HuH-7.5 (cell line): ENCODE measurements at regions not wholly inside any gene's neighbourhood (a gene's known extent, or its start where the extent isn't known, plus 50 kb on each side); places are given as distances from the start of the nearest gene placed in this dataset.
"Not testable (repeated sequence)": the region's sequence is repeated elsewhere in the genome, so short reads cannot be mapped to it uniquely, and the experiment has no call there.

Experiments used
- DNase-seq: peaks from one replicate; pipeline ENCODE4 v3.0.0; 2011; ENCODE audit warnings: low spot score

DNA sequence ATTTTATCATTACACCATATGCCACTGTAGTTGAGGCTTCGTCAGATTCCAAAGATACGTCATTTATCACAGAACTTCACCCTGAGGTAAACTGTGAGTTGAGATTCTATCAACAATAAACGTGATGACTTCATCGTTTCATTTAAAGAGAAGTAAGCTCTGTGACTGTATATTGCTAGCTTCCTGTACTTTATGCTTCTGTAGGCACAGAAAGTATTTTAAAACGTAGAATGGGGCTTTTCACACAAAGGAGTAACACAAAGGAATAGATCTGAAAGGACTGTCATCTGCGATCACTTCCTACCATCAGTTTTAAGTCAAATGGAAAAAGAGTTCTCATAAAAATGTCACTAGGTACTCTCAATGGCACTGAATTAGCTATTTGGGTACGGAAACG, 234.4 kb upstream of the MCHR2 start:
- no peak for DNase-seq

DNA sequence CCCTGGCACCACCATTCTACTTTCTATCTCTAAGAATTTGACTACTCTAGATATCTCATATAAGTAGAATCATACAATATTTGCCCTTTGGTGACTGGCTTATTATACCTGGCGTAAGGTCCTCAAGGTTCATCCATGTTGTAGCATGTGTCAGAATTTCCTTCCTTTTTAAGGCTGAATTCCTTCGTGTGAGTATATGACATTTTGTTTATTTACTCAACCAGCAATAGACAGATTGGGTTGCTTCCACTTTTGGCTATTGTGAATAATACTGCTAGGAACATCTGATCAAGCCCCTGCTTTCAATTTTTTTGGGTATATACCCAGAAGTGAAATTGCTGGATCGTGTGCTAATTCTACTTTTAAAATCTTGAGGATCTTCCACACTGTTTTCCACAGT, 232.8 kb upstream of the MCHR2 start:
- no peak for DNase-seq

DNA sequence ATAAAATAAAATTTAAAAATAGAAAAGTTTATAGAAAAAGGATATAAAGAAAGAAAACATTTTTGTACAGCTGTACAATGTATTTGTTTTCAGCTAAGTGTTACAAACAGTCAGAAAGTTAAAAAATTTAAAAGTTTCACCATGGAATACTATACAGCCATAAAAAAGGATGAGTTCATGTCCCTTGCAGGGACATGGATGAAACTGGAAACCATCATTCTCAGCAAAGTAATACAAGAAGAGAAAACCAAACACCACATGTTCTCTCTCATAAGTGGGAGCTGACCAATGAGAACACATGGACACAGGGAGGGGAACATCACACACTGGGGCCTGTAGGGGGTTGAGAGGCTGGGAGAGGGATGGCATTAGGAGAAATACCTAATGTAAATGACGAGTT, 229.9 kb upstream of the MCHR2 start:
- DNase-seq, result not testable (repeated sequence)

DNA sequence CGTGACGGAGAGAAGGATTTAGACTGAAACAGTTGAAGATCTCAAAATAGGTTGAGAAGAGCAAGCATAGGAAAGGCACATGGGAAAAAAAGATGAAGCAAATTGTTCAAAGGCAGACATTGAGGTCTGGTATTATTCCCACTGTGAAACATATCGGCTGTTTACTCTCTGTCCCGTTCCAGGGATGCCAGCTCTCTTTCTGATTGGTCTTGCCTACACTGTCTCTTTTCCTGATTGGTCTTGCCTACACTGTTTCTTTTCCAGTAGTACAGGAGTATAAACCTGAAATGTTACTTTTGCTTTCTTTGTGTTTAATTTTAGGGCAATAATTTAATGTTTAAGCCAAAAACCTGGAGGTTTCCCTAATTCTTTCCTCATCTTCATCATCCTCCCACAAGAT, 226.5 kb upstream of the MCHR2 start:
- no peak for DNase-seq

DNA sequence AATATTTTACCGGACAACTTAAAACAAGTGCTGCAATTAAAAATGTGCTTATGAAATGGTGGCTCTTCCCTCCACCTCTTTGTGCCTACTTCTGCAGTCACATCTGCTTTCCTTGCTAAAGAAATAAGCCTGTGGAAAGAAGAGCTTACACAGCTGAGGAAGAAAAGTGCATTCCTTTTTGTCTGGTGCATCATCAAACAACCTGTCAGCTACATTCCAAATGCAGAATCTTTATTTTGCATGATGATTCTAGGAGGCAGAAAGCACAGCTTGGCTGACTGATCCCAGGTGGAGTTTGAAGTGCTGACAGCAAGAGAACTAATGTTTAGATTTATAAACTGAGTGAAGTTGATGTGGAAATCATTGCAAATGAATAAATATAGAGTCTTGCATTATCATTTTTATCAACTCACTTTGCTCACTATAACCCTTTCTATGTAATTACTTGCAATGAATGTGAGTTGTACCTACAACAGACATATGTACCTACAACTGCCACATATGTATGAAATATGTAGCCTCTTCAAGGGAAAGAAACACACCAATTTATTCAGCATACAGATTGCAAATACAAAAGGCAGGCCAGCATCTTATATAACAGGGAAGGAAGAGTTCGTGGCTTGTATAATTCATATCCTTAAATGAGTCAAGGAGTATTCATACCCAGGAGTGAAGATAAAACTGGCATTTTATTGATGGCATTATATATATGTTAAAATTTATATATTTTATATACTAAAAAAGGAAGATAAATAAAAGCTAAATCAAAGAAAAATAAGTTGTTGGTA, 223.4 kb upstream of the MCHR2 start:
- no peak for DNase-seq

DNA sequence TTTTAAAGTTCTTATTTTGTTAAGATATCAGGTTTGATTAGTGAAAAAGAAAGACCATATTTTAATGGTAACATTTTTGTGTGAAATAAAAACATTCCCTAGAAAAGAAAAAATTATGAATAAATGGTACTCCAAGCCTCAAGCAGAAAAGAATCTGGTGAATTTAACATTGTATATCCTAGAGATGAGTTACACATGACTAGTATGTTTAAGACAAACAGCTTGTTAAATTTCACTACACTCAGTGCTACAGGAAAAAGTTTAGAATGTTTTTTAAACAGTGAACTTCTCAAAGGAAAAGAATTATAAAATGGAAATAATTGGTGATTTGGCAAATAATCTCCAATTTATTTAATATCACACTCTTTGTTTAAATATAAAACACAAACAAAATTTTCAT, 222.7 kb upstream of the MCHR2 start:
- no peak for DNase-seq

DNA sequence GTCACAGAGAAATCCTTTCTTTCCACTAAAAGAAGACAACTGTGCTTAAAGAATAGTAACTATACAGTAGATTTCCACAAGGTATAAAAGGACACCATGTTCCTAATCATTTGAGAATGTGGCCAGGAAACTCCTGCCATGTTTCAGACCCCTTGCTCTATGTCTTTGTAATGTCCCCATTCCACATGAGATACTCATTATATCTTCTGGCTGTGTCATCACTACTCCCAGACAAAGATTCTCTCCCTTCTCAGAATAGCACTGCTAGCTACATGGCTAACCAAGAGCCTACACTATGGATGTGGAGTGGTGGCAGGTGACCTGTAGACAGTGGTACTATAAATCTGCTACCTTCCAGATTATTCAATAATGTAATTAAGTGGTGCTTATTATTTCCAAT, 218.1 kb upstream of the MCHR2 start:
- DNase-seq, result no peak

DNA sequence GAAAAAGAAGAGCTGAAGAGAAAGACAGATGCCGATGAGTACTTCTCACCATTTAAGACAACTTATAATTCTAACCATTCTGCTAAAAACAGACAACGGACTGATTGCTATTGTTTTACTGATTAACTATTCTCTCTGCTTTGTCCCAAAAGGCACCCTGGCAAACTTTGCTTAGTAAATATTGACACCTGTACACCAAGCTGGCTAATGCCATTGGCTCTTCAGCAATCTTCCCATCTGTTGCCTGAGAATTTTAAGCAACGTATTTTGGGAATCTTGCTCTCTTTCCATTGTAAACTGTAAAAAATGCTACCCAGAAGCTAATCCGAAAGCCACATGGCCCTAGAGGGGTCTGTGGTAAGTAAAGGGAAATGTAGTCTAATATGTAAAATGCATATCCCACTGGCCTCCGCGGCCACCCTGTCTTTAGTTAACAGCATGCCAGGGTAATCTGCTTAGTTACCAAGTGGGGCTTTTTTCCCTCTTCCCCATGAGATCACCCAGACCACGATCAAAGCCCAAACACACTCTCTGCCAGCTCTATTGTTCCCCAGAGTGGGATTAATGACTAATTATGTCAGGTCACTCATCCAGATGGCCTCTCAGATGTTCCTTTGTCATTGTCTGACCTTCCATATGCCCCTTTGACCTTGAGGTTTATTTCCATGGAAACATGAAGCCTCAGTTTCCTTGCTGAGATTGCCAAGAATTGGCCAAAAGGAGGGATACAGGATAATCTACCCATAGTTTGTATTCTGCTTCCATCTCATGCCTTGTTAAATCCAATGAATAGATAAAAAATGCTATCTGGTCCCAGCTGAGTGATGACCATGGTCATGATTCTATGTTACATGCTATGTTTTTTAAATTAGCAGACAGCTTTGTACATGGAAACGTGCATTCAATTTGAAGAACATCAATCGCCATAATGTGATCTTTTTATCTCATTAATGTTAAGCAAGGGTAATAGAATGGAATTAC, 216.4 kb upstream of the MCHR2 start:
- DNase-seq, result no peak

DNA sequence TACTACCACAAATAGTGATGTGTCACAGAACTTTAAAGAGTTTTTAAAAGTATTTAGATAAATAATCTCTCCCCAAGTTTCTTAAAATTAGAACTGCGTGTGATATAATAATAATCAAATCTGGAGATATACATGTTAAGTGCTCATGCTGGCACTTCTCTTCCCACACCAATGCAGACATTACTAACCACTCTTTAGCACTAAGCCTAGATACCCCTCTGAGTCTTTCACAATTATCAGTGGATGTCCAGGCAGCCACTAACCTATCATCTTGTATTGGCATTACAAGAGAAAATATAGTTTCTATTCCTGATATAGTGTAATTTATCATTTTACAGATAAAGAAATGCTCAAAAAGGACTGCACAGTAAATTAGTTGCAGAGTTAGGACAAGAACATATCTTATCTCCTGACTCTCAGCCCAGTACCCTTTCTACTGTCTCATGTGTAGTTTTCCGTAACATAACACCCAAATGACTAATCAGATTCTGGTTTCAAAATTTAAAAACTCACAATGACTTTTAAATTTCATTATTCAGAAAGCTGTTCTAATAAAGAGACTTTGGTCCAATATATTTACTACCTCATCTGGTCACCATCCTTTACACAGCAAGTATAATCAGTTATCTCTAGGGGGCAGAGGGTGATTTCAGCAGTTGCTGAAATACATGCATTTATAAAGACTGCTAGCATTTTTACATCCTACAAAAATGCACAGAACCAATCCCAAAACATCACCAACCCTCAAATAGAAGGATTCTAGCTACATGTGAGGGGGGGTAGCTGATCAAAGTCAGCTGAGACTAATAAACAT, 215.5 kb upstream of the MCHR2 start:
- DNase-seq, result no peak

DNA sequence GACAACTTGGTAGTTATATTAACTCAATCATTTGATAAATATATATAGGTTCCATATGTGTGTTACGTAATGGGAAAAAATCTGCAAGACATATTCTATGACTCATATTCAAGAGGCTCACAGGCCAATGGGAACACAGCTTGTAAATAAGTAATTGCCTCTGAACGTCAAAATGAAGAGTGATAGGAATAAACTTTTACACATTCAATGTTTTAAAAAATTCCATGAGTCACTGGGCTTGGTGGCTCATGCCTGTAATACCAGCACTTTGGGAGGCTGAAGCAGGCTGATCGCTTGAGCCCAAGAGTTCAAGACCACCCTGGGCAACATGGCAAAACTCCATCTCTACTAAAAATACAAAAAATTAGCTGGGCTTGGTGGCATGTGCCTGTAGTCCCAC, 209.4 kb upstream of the MCHR2 start:
- no peak for DNase-seq

DNA sequence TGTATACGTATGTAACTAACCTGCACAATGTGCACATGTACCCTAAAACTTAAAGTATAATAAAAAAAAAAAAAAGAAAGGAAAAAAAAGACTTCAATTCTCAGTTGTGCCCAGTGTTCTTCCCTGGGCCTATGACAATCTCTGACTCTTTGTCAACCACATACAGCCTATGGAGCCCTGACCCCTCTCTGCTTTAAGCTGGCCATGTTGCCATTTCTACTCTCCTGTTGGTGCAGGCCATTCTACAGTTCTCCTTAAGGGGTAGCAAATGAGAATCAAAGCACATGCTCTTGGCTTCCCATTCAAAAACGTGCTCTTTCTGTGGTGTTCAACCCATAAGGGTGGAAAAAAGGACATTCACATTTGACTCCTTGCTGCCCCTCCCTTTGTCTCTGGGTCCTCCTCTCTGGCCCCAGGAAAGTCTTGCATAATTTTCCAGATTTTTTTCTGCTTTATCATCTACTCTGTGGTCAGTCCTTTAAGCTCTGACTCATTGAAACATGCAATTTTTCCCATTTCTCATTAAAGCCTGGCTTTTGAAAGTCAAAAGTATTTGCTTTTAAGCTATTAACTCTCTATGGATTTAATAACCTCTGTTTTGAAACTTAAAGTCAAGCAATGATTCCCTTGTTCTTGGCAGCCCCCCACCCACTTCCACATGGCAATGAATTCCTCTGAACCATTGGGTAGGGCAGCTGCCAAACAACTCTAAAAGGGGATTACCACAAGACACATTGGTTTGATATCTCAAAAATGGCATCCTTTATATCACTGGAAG, 208.6 kb upstream of the MCHR2 start:
- DNase-seq, result no peak

DNA sequence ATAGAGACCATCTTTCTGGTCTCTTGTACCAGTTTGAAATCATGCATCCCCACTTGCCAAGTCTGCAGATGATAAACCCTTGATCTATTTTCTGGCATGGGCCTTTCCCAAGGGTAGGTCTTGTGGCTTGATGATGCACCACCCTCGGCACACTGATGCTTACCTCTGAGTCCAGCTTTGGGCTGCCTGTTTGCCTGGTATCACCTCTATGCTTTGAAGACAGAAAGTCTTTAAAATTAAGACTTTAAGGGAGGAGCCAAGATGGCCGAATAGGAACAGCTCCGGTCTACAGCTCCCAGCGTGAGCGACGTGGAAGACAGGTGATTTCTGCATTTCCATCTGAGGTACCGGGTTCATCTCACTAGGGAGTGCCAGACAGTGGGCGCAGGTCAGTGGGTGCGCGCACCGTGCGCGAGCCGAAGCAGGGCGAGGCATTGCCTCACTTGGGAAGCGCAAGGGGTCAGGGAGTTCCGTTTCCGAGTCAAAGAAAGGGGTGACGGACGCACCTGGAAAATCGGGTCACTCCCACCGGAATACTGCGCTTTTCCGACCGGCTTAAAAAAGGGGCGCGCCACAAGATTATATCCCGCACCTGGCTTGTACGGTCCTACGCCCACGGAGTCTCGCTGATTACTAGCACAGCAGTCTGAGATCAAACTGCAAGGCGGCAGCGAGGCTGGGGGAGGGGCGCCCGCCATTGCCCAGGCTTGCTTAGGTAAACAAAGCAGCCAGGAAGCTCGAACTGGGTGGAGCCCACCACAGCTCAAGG, 202.4 kb upstream of the MCHR2 start:
- not testable (repeated sequence) for DNase-seq

DNA sequence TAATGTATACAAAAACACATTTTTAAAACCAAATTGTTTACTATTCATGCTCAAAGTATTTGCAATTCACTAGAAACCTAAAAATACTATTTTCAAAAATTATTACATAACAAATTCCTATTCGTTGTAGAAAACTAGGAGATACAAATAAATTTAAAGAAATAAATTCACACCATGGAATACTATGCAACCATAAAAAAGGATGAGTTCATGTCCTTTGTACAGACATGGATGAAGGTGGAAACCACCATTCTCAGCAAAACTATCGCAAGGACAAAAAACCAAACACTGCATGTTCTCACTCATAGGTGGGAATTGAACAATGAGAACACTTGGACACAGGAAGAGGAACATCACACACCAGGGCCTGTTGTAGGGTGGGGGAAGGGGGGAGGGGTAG, 201.2 kb upstream of the MCHR2 start:
- DNase-seq, result not testable (repeated sequence)

DNA sequence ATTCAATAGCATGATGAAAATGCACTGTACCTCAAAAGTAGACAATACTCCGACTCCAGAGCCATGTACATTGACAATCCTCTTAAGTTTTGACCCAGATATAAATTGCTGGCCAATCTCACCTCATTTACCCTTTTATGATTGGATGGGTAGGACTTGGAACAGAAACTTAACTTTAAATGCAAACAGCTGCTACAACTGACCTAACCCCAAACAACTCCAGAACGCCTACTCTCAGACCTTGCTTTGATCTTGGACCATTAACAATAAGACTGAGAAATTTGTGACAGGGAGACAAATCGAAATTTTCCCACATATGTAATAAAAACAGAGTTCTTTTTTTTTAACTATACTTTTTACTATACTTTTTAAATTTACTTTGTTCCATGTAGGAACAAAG, 200.5 kb upstream of the MCHR2 start:
- DNase-seq, result no peak

DNA sequence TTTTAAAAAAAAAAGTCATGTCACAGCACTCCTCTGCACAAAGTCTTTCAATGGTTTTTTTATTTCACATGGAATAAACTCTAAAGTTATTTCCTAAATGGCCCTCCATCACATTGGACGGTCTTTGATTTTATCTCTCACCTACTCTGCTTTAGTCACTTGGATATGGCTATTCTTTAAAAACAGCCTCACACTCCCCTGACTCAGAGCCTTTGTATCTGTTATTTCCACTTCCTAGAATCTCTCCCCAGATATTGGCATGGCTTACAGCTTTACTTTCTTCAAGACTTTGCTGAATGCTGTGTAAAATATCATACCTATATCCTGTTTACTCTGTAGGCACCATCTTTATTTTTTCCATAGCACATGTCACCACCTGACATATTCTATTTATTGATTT, 194.7 kb upstream of the MCHR2 start:
- DNase-seq, result no peak

DNA sequence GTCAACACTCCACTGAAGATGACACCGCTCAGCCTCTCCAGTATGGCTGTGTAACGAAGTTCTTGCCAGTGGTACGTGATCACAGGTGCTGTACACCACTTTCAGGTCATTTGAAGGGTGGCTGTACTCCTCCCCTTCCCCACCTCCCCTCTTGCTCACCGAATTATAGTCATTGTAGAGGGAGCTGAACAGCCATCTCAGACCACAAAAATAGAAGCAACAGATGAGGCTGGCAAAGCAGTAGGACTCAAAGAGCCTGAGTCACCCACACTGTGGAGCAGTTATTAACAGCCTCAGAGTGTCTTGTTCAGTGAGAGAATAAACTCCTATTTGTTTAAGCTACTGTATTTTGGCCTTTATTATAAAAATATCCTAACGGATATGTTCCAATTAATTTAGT, 192.5 kb upstream of the MCHR2 start:
- DNase-seq, result no peak

DNA sequence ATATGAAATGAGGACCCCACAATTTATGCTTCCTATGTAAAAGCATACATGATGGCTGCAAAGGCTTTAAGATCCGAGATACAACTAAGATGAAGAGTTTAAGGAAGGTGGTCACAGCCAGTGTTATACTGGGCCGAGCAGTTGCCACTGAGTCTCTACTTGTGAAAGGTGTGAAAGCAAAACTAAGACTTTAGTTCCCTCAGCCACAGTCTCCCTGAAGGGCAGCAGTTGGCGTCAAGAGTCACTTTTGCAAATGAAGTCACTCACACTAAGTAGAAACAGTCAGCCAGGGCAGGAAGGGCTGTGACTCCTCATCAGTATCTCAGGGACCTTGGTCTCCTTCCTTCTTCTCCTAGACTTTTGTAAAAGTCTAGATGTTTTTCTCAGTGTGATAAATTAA, 191.6 kb upstream of the MCHR2 start:
- DNase-seq, result no peak

DNA sequence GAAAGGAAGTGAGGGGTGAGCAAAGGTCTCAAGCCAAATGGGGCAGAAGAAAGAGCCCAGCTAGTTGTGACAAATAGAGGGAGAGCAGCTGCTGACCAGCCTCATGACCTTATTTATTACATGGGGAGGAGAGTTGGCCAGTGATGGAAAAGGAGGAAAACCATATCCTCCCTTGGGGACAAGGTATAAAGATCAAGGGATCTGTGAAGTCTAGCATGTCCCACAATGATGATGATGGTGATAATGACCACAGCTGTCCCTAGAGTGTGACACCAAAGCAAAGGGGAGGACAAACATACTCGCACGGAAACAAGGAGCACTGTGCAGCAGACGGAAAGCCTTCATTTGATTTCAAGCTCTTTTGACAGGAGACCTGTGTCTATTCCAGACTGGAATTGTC, 190.4 kb upstream of the MCHR2 start:
- DNase-seq, result no peak

DNA sequence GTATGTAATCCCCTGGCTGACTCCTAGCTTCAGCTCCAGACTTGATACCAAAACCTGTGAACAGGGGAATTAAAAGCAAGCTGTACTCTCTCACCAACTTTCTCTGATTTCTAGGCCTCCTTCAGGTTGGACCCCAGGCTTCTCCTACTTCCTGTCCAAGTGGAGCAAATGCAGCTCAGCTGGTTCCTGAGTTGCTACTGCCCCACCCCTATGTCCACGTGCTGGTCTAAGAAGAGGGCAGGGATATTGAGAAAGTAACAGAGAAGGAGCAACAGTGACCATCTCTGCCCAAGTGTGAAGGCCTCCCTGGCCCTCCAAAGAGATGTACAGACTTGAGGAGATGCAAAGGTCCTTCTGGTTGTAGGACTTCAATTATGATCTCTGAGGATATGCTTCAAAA, 188.3 kb upstream of the MCHR2 start:
- no peak for DNase-seq

DNA sequence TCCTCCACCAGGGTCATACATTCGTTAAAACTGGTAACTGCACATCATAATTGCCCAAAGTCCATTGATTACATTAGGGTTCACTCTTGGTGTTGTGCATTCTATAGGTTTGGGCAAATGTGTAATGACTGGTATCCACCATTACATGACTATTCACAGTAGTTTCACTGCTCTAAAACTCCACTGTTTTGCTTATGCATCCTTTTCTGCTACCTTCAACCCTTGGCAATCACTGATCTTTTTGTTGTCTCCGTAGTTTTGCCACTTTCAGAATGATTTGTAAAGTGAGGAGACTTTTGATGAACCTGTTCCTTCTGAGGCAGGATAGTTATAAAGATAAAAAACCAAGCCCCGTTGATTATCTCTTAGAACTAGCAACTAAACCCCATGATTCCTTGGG, 187.3 kb upstream of the MCHR2 start:
- DNase-seq, result no peak

DNA sequence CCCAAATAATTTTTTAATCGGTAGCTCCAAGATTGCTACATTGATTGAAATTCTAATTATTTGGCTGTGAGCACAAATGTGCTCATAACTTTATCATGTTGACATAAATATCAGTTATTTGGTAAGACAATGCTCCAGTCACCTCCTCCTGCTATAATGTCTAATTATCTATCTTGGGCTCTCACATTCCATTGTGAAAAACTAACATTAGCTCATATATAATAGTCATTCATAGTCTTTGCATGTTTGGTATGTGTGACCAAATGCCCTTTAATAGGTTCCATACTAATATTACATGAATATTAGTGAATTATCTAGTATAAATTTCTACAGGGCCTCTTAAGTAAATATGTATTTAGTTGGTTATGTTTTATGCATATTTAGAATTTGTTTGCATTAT, 185.6 kb upstream of the MCHR2 start:
- DNase-seq, result no peak
